ENCODE measurements at regions not wholly inside any gene's neighbourhood (a gene's known extent, or its start where the extent isn't known, plus 50 kb on each side); places are given as distances from the start of the nearest gene placed in this dataset.

GRCh38 chr10:7000061-7000460, 410.8 kb downstream of the SFMBT2 start:
- Histone ChIP-seq H3K4me1 (ENCODE audit: control insufficient read depth, insufficient read depth, low read length) (no peaks in the 10 kb centered on the region), H3K4me3 (ENCODE audit: low read length) (no peak overlapping the region), H3K27ac (ENCODE audit: low read depth, low read length) (no peak overlapping the region), H3K9ac (ENCODE audit: extremely low read depth, low read length, poor library complexity, severe bottlenecking) (no peak overlapping the region), H3K36me3 (ENCODE audit: control insufficient read depth, insufficient read depth, low read length) (no peaks in the 10 kb centered on the region), H3K9me3 (ENCODE audit: control insufficient read depth, low read length) (no peaks in the 10 kb centered on the region), H3K27me3 (ENCODE audit: control insufficient read depth, insufficient read depth, low read length, poor library complexity, severe bottlenecking) (no peaks in the 10 kb centered on the region)
- Mint-ChIP-seq H3K27me3 (ENCODE audit: insufficient read depth) (no peaks in the 10 kb centered on the region), H3K4me3 (no peak overlapping the region), H3K27ac (no peak overlapping the region), H3K36me3 (ENCODE audit: low read depth) (no peaks in the 10 kb centered on the region), H3K4me1 (no peaks in the 10 kb centered on the region), H3K9me3 (no peaks in the 10 kb centered on the region)
- DNase-seq = no peak
- 96% methylated on average over 3 to 4 of the region's 4 CpGs for WGBS, 2 experiments (ENCODE audit: insufficient coverage in 1 of 2, insufficient read length in 1 of 2)
- no peak for TF ChIP-seq CTCF (conservative IDR thresholded peaks at IDR 0.05)

GRCh38 chr10:6999232-6999925, 411.5 kb downstream of the SFMBT2 start:
- no peak overlapping the region for H3K27ac ChIP-seq (ENCODE audit: low read depth, low read length)
- no peaks in the 10 kb centered on the region for H3K27me3 ChIP-seq (ENCODE audit: control insufficient read depth, insufficient read depth, low read length, poor library complexity, severe bottlenecking)
- H3K36me3 ChIP-seq (ENCODE audit: control insufficient read depth, insufficient read depth, low read length) = no peaks in the 10 kb centered on the region
- Mint-ChIP-seq H3K4me3 (no peak overlapping the region), H3K9me3 (no peaks in the 10 kb centered on the region), H3K27ac (no peak overlapping the region), H3K27me3 (ENCODE audit: insufficient read depth) (no peaks in the 10 kb centered on the region), H3K4me1 (no peaks in the 10 kb centered on the region), H3K36me3 (ENCODE audit: low read depth) (no peaks in the 10 kb centered on the region)
- no peak for DNase-seq
- 72 to 86% methylated on average over 1 of the region's 2 CpGs for WGBS, 2 experiments (ENCODE audit: insufficient coverage in 1 of 2, insufficient read length in 1 of 2)
- TF ChIP-seq CTCF (conservative IDR thresholded peaks at IDR 0.05) = no peak
- H3K4me3 ChIP-seq (ENCODE audit: low read length) = no peak overlapping the region
- no peak overlapping the region for H3K9ac ChIP-seq (ENCODE audit: extremely low read depth, low read length, poor library complexity, severe bottlenecking)
- no peaks in the 10 kb centered on the region for H3K4me1 ChIP-seq (ENCODE audit: control insufficient read depth, insufficient read depth, low read length)
- H3K9me3 ChIP-seq (ENCODE audit: control insufficient read depth, low read length) = no peaks in the 10 kb centered on the region

- Histone ChIP-seq H3K27ac (ENCODE audit: low read depth, low read length) (no peak overlapping the region), H3K4me3 (ENCODE audit: low read length) (no peak overlapping the region), H3K36me3 (ENCODE audit: control insufficient read depth, insufficient read depth, low read length) (no peaks in the 10 kb centered on the region), H3K27me3 (ENCODE audit: control insufficient read depth, insufficient read depth, low read length, poor library complexity, severe bottlenecking) (no peaks in the 10 kb centered on the region), H3K9me3 (ENCODE audit: control insufficient read depth, low read length) (no peaks in the 10 kb centered on the region), H3K9ac (ENCODE audit: extremely low read depth, low read length, poor library complexity, severe bottlenecking) (no peak overlapping the region), H3K4me1 (ENCODE audit: control insufficient read depth, insufficient read depth, low read length) (no peaks in the 10 kb centered on the region)
- DNase-seq = no peak
- Mint-ChIP-seq H3K27me3 (ENCODE audit: insufficient read depth) (no peaks in the 10 kb centered on the region), H3K4me1 (no peaks in the 10 kb centered on the region), H3K4me3 (no peak overlapping the region), H3K27ac (no peak overlapping the region), H3K9me3 (peaks cover 6% of the 10 kb centered on the region), H3K36me3 (ENCODE audit: low read depth) (no peaks in the 10 kb centered on the region)
- WGBS, 2 experiments (ENCODE audit: insufficient coverage in 1 of 2, insufficient read length in 1 of 2) = 76 to 88% methylated on average over 1 to 2 of the region's 2 CpGs
- no peak for TF ChIP-seq CTCF (conservative IDR thresholded peaks at IDR 0.05)
Measured at GRCh38 chr10:6997509-6997908, 413.3 kb downstream of the SFMBT2 start.

Data from endodermal cell (in vitro differentiated cells).